ENCODE measurements at regions not wholly inside any gene's neighbourhood (a gene's known extent, or its start where the extent isn't known, plus 50 kb on each side); places are given as distances from the start of the nearest gene placed in this dataset.

GRCh38 chr19:30778061-30778460 lies 405.9 kb downstream of the ZNF536 start:
- POLR2A ChIA-PET, result no interaction called here
- CTCF ChIA-PET, result no interaction called here

- CTCF ChIA-PET, result no interaction called here
Observed at GRCh38 chr19:30775956-30776355, 403.8 kb downstream of the ZNF536 start.

GRCh38 chr19:30774252-30774766 lies 402.1 kb downstream of the ZNF536 start:
- CTCF ChIA-PET, result no interaction called here
- POLR2A ChIA-PET, result no interaction called here

More at GRCh38 chr19:30775956-30776355, 403.8 kb downstream of the ZNF536 start:
- POLR2A ChIA-PET, result no interaction called here

GRCh38 chr19:30762651-30763050 lies 390.5 kb downstream of the ZNF536 start:
- ChIA-PET POLR2A (no interaction called here), CTCF (no interaction called here)

GRCh38 chr19:30760014-30760413 lies 387.8 kb downstream of the ZNF536 start:
- ChIA-PET CTCF (no interaction called here), POLR2A (no interaction called here)

GRCh38 chr19:30757837-30758617 lies 385.8 kb downstream of the ZNF536 start:
- CTCF ChIA-PET, result no interaction called here
- POLR2A ChIA-PET, result no interaction called here

- CTCF ChIA-PET, result no interaction called here
- POLR2A ChIA-PET, result no interaction called here
Observed at GRCh38 chr19:30757104-30757836, 385.1 kb downstream of the ZNF536 start.

GRCh38 chr19:30755581-30755980 lies 383.4 kb downstream of the ZNF536 start:
- POLR2A ChIA-PET, result no interaction called here
- CTCF ChIA-PET, result no interaction called here

- ChIA-PET POLR2A (no interaction called here), CTCF (no interaction called here)
Observed at GRCh38 chr19:30754162-30754561, 382.0 kb downstream of the ZNF536 start.

- ChIA-PET CTCF (no interaction called here), POLR2A (no interaction called here)
Observed at GRCh38 chr19:30752876-30753275, 380.7 kb downstream of the ZNF536 start.

GRCh38 chr19:30752201-30752600 lies 380.0 kb downstream of the ZNF536 start:
- ChIA-PET CTCF (no interaction called here), POLR2A (no interaction called here)

- POLR2A ChIA-PET, result no interaction called here
- CTCF ChIA-PET, result no interaction called here
Observed at GRCh38 chr19:30745476-30745985, 373.3 kb downstream of the ZNF536 start.

GRCh38 chr19:30744741-30745475 lies 372.7 kb downstream of the ZNF536 start:
- POLR2A ChIA-PET, result no interaction called here
- CTCF ChIA-PET, result no interaction called here

- POLR2A ChIA-PET, result no interaction called here
- CTCF ChIA-PET, result no interaction called here
Observed at GRCh38 chr19:30743702-30744101, 371.5 kb downstream of the ZNF536 start.

GRCh38 chr19:30743011-30743410 lies 370.8 kb downstream of the ZNF536 start:
- POLR2A ChIA-PET, result no interaction called here
- CTCF ChIA-PET, result no interaction called here

- CTCF ChIA-PET, result no interaction called here
- POLR2A ChIA-PET, result no interaction called here
Observed at GRCh38 chr19:30742406-30742938, 370.3 kb downstream of the ZNF536 start.

GRCh38 chr19:30741566-30741965 lies 369.4 kb downstream of the ZNF536 start:
- ChIA-PET POLR2A (no interaction called here), CTCF (no interaction called here)

GRCh38 chr19:30739394-30739793 lies 367.2 kb downstream of the ZNF536 start:
- CTCF ChIA-PET, result no interaction called here

GRCh38 chr19:30738047-30738446 lies 365.9 kb downstream of the ZNF536 start:
- CTCF ChIA-PET, result no interaction called here

More at GRCh38 chr19:30739394-30739793, 367.2 kb downstream of the ZNF536 start:
- POLR2A ChIA-PET, result no interaction called here

GRCh38 chr19:30734669-30735068 lies 362.5 kb downstream of the ZNF536 start:
- ChIA-PET POLR2A (no interaction called here), CTCF (no interaction called here)

More at GRCh38 chr19:30738047-30738446, 365.9 kb downstream of the ZNF536 start:
- POLR2A ChIA-PET, result no interaction called here
